Neural cell (in vitro differentiated cells): ENCODE measurements at regions not wholly inside any gene's neighbourhood (a gene's known extent, or its start where the extent isn't known, plus 50 kb on each side); places are given as distances from the start of the nearest gene placed in this dataset.

Experiments used
- H2AFZ ChIP-seq: fragments of 200-600, 300-800 bp; sonication (generic), shearing (Covaris generic); 2 replicates; pipeline ENCODE4 v1.6.0; 2014; ENCODE audit warnings: low read depth, mild to moderate bottlenecking, antibody characterized with exemption, low read length, moderate library complexity
- H3F3A ChIP-seq: fragments of 200-600 bp; shearing (Covaris generic); 2 replicates; pipeline ENCODE4 v1.6.1; 2016; ENCODE audit warnings: mild to moderate bottlenecking, moderate library complexity, mixed read lengths, antibody characterized with exemption, low read length; ENCODE audit not compliant: insufficient read depth, poor library complexity, severe bottlenecking
- H3K27ac ChIP-seq: fragments of 200-600, 300-800 bp; sonication (generic), shearing (Covaris generic); 2 replicates; pipeline ENCODE4 v1.5.1; 2014; ENCODE audit warnings: mild to moderate bottlenecking, low read length, moderate library complexity
- H3K27me3 ChIP-seq: fragments of 300-800, 200-600 bp; sonication (generic), shearing (Covaris generic); 2 replicates; pipeline ENCODE4 v1.6.0; 2014; ENCODE audit warnings: mild to moderate bottlenecking, low read depth, low read length, moderate library complexity; ENCODE audit not compliant: insufficient read depth
- H3K36me3 ChIP-seq: fragments of 300-800, 200-600 bp; sonication (generic), shearing (Covaris generic); 2 replicates; pipeline ENCODE4 v1.5.1; 2014; ENCODE audit warnings: mild to moderate bottlenecking, antibody characterized with exemption, low read length, moderate library complexity; ENCODE audit not compliant: insufficient read depth
- H3K4me2 ChIP-seq: fragments of 300-800, 200-600 bp; sonication (generic), shearing (Covaris generic); 2 replicates; pipeline ENCODE4 v1.6.0; 2014; ENCODE audit warnings: mild to moderate bottlenecking, low read length
- H3K4me3 ChIP-seq: fragments of 300-800, 200-600 bp; sonication (generic), shearing (Covaris generic); 2 replicates; pipeline ENCODE4 v1.5.1; 2014; ENCODE audit warnings: mild to moderate bottlenecking, low read length, moderate library complexity
- H3K79me2 ChIP-seq: fragments of 200-600 bp; shearing (Covaris generic); replicated peaks from 2 replicates; pipeline ENCODE4 v1.6.0; 2014; ENCODE audit warnings: mild to moderate bottlenecking, low read length, moderate library complexity; ENCODE audit not compliant: insufficient read depth
- H3K9ac ChIP-seq: fragments of 300-800, 200-600 bp; sonication (generic), shearing (Covaris generic); 2 replicates; pipeline ENCODE4 v1.6.1; 2016; ENCODE audit warnings: mild to moderate bottlenecking, low read length, mixed read lengths
- H3K9me2 ChIP-seq: fragments of 200-600 bp; shearing (Covaris generic); 2 replicates; pipeline ENCODE4 v1.6.1; 2016; ENCODE audit warnings: mild to moderate bottlenecking, low read length, mixed read lengths; ENCODE audit not compliant: insufficient read depth
- H3K9me3 ChIP-seq: fragments of 200-600, 300-800 bp; sonication (generic), shearing (Covaris generic); 2 replicates; pipeline ENCODE4 v1.6.1; 2016; ENCODE audit warnings: mild to moderate bottlenecking, mixed run types, low read length, moderate library complexity, mixed read lengths
- H4K20me1 ChIP-seq: fragments of 200-600 bp; shearing (Covaris generic); 2 replicates; pipeline ENCODE4 v1.6.1; 2016; ENCODE audit warnings: mild to moderate bottlenecking, mixed run types; ENCODE audit not compliant: insufficient read depth
- CTCF ChIP-seq: fragments of 450-650 bp; IDR thresholded peaks from 2 replicates; pipeline ENCODE4 v1.5.1; 2014; ENCODE audit warnings: antibody characterized with exemption, mild to moderate bottlenecking, moderate library complexity; ENCODE audit not compliant: poor library complexity, severe bottlenecking
- EP300 ChIP-seq: fragments of 450-650 bp; conservative IDR thresholded peaks from 2 replicates; pipeline ENCODE4 v1.6.1; 2014; ENCODE audit warnings: antibody characterized with exemption, mild to moderate bottlenecking, moderate library complexity; ENCODE audit not compliant: poor library complexity, severe bottlenecking
- EZH2 ChIP-seq: fragments of 200-600, 300-800 bp; shearing (Covaris generic), sonication (generic); IDR thresholded peaks from 2 replicates; pipeline ENCODE4 v1.6.1; 2014; ENCODE audit warnings: antibody characterized with exemption, low read length, borderline replicate concordance, mild to moderate bottlenecking; ENCODE audit not compliant: insufficient read depth, poor library complexity, severe bottlenecking
- MXI1 ChIP-seq: fragments of 450-650 bp; conservative IDR thresholded peaks from 2 replicates; pipeline ENCODE4 v1.6.1; 2014; ENCODE audit warnings: antibody characterized with exemption, mild to moderate bottlenecking; ENCODE audit not compliant: poor library complexity, severe bottlenecking
- POLR2AphosphoS5 ChIP-seq: IDR thresholded peaks from 2 replicates; pipeline ENCODE4 v1.6.1; 2012
- RAD21 ChIP-seq: fragments of 450-650 bp; conservative IDR thresholded peaks from 2 replicates; pipeline ENCODE4 v1.6.1; 2014; ENCODE audit warnings: antibody characterized with exemption, mild to moderate bottlenecking, moderate library complexity
- REST ChIP-seq: IDR thresholded peaks from 2 replicates; pipeline ENCODE4 v1.6.1; 2012; ENCODE audit warnings: borderline replicate concordance
- SMC3 ChIP-seq: fragments of 450-650 bp; conservative IDR thresholded peaks from 2 replicates; pipeline ENCODE4 v1.6.1; 2014; ENCODE audit warnings: antibody characterized with exemption, mild to moderate bottlenecking, moderate library complexity; ENCODE audit not compliant: poor library complexity
- TAF1 ChIP-seq: IDR thresholded peaks from 2 replicates; pipeline ENCODE4 v1.6.1; 2012; ENCODE audit warnings: low read depth

GRCh38 chrX:42089031-42089430 is 165.7 kb upstream of the CASK start:
- no peak overlapping the region for H2AFZ ChIP-seq
- H3K9ac ChIP-seq = no peak overlapping the region
- TF ChIP-seq EP300 (no peak), RAD21 (no peak), REST (no peak), SMC3 (no peak), MXI1 (no peak), TAF1 (no peak), EZH2 (no peak), POLR2AphosphoS5 (no peak), CTCF (no peak)
- H3K4me2 ChIP-seq = no peak overlapping the region
- H3K9me2 ChIP-seq = no peaks in the 10 kb centered on the region
- no peaks in the 10 kb centered on the region for H3K79me2 ChIP-seq
- no peaks in the 10 kb centered on the region for H4K20me1 ChIP-seq
- no peaks in the 10 kb centered on the region for H3K27me3 ChIP-seq
- no peak overlapping the region for H3K27ac ChIP-seq
- no peaks in the 10 kb centered on the region for H3K36me3 ChIP-seq
- no peak overlapping the region for H3K4me3 ChIP-seq
- no peaks in the 10 kb centered on the region for H3F3A ChIP-seq
- no peaks in the 10 kb centered on the region for H3K9me3 ChIP-seq

- Histone ChIP-seq H3K79me2 (no peaks in the 10 kb centered on the region), H3K27me3 (no peaks in the 10 kb centered on the region)
- TF ChIP-seq CTCF = no peak
- TF ChIP-seq EP300 = no peak
- no peak for TF ChIP-seq MXI1
- TF ChIP-seq SMC3 = no peak
- no peak for TF ChIP-seq TAF1
Observed at GRCh38 chrX:42087960-42088359, 164.6 kb upstream of the CASK start.

More at GRCh38 chrX:42087960-42088359, 164.6 kb upstream of the CASK start:
- Histone ChIP-seq H3K9me3 (no peaks in the 10 kb centered on the region), H3K9ac (no peak overlapping the region), H3K4me3 (no peak overlapping the region), H3K9me2 (no peaks in the 10 kb centered on the region), H4K20me1 (no peaks in the 10 kb centered on the region), H3K36me3 (no peaks in the 10 kb centered on the region), H3K4me2 (no peak overlapping the region), H3K27ac (no peak overlapping the region), H3F3A (no peaks in the 10 kb centered on the region), H2AFZ (no peak overlapping the region)
